GM12873 (cell line): ENCODE measurements at regions not wholly inside any gene's neighbourhood (a gene's known extent, or its start where the extent isn't known, plus 50 kb on each side); places are given as distances from the start of the nearest gene placed in this dataset.

Experiments used
- CTCF ChIP-seq: IDR thresholded peaks from 2 replicates; pipeline ENCODE4 v1.5.1; 2012; ENCODE audit warnings: low read depth, mild to moderate bottlenecking, moderate library complexity, low read length, control low read depth; ENCODE audit not compliant: insufficient read depth; ENCODE audit errors: missing control alignments

- no peak for TF ChIP-seq CTCF
These were observed 1715.1 kb downstream of the PCDH7 start for GRCh38 chr4:32435308-32435707.

- no peak for TF ChIP-seq CTCF
These were observed 1716.6 kb downstream of the PCDH7 start for GRCh38 chr4:32436816-32437215.

- TF ChIP-seq CTCF: no peak
These were observed 1720.2 kb downstream of the PCDH7 start for GRCh38 chr4:32440391-32440790.

- no peak for TF ChIP-seq CTCF
These were observed 1734.3 kb downstream of the PCDH7 start for GRCh38 chr4:32454482-32454881.

GRCh38 chr4:32455231-32455630 is 1735.1 kb downstream of the PCDH7 start:
- TF ChIP-seq CTCF: no peak

- no peak for TF ChIP-seq CTCF
These were observed 1740.8 kb downstream of the PCDH7 start for GRCh38 chr4:32460972-32461371.

GRCh38 chr4:32462944-32463343 is 1742.8 kb downstream of the PCDH7 start:
- TF ChIP-seq CTCF: peak; percentile 39

GRCh38 chr4:32470087-32470585 is 1750.0 kb downstream of the PCDH7 start:
- no peak for TF ChIP-seq CTCF
